Panc1 (cell line): ENCODE measurements at regions not wholly inside any gene's neighbourhood (a gene's known extent, or its start where the extent isn't known, plus 50 kb on each side); places are given as distances from the start of the nearest gene placed in this dataset.

Source experiments
- ATAC-seq: fragments of 200-7000 bp; cut with Tn5 transposase; 2 replicates; pipeline ENCODE4 v1.9.1; 2020; ENCODE audit warnings: mild to moderate bottlenecking, moderate library complexity
- BruUV-seq: library from RNA; stranded (reverse); fragments of 400-500 nt; replicated peaks from 2 replicates; lab custom pipeline; 2021; lab: Mats Ljungman, UMichigan
- CTCF ChIA-PET: fragments of 300-600 bp; sonication (Branson Sonifier 250); formaldehyde crosslinking; loops from one replicate; lab custom pipeline; 2022; ENCODE audit warnings: antibody characterized with exemption; lab: Charles Lee
- POLR2A ChIA-PET: fragments of 300-600 bp; sonication (Branson Sonifier 250); formaldehyde crosslinking; loops from one replicate; lab custom pipeline; 2022; ENCODE audit warnings: antibody characterized with exemption; lab: Charles Lee
- DNase-seq: peaks from one replicate; pipeline ENCODE4 v3.0.0-alpha.2; 2010; ENCODE audit warnings: low read depth, low spot score
- H3K27ac ChIP-seq: 2 replicates; pipeline ENCODE4 v1.5.1; 2011; ENCODE audit warnings: mild to moderate bottlenecking, low read length, inconsistent platforms
- H3K27me3 ChIP-seq: fragments of 200-500 bp; sonication (Bioruptor generic); 2 replicates; pipeline ENCODE4 v1.6.0; 2014; ENCODE audit warnings: low read length, inconsistent platforms; ENCODE audit not compliant: control insufficient read depth, insufficient read depth
- H3K36me3 ChIP-seq: fragments of 200-500 bp; sonication (Bioruptor generic); 2 replicates; pipeline ENCODE4 v1.5.1; 2014; ENCODE audit warnings: inconsistent platforms, mild to moderate bottlenecking, low read length, moderate library complexity; ENCODE audit not compliant: control insufficient read depth, insufficient read depth
- H3K4me1 ChIP-seq: 2 replicates; pipeline ENCODE4 v1.5.1; 2011; ENCODE audit warnings: inconsistent platforms, mild to moderate bottlenecking, low read length, moderate library complexity; ENCODE audit not compliant: control insufficient read depth, insufficient read depth
- H3K4me3 ChIP-seq, 2 experiments: 2 replicates each; pipeline ENCODE4 v1.5.1; 2011 to 2012; ENCODE audit warnings: low read depth in 2 of 2, low read length in 2 of 2, mild to moderate bottlenecking in 2 of 2, inconsistent platforms in 1 of 2, moderate library complexity in 1 of 2
- H3K9me3 ChIP-seq: fragments of 200-500 bp; sonication (Bioruptor generic); 2 replicates; pipeline ENCODE4 v1.5.1; 2014; ENCODE audit warnings: low read depth, mild to moderate bottlenecking, inconsistent platforms, low read length, moderate library complexity; ENCODE audit not compliant: control insufficient read depth, insufficient read depth
- CTCF ChIP-seq: fragments of 450-650 bp; IDR thresholded peaks from 2 replicates; pipeline ENCODE4 v1.5.1; 2017; ENCODE audit warnings: mild to moderate bottlenecking
- POLR2AphosphoS5 ChIP-seq: IDR thresholded peaks from 2 replicates; pipeline ENCODE4 v1.6.1; 2012; ENCODE audit warnings: mild to moderate bottlenecking, low read depth, low read length, moderate library complexity
- REST ChIP-seq, 2 experiments: IDR thresholded peaks; 2 replicates each; pipeline ENCODE4 v1.6.1; 2011 to 2012; ENCODE audit warnings: low read depth in 2 of 2, control low read depth in 1 of 2, low read length in 1 of 2, mild to moderate bottlenecking in 1 of 2, moderate library complexity in 1 of 2; ENCODE audit not compliant: insufficient read depth in 1 of 2
- SIN3A ChIP-seq: IDR thresholded peaks from 2 replicates; pipeline ENCODE4 v1.6.1; 2012; ENCODE audit warnings: low read depth, mild to moderate bottlenecking, low read length, moderate library complexity, borderline replicate concordance; ENCODE audit not compliant: insufficient read depth
- TCF7L2 ChIP-seq: IDR thresholded peaks from 2 replicates; pipeline ENCODE4 v1.6.1; 2011; ENCODE audit warnings: mild to moderate bottlenecking, low read depth, low read length, inconsistent platforms
- in situ Hi-C: cut with HindIII; loops from 2 replicates; pipeline ENCODE4 v1.10.0; 2016; ENCODE audit warnings: low sequenced_read_pairs, low pct_unique_long_range_greater_than_20kb
- intact Hi-C: fragments of 100-400 bp; cut with micrococcal nuclease; formaldehyde crosslinking; loops from one replicate; pipeline ENCODE4 v1.10.0; 2022; ENCODE audit not compliant: unreplicated experiment

GRCh38 chr7:10815546-10815945, 158.1 kb upstream of the PHF14 start:
- Histone ChIP-seq H3K4me3 (no peak overlapping the region), H3K4me1 (no peaks in the 10 kb centered on the region), H3K27me3 (no peaks in the 10 kb centered on the region), H3K9me3 (no peaks in the 10 kb centered on the region), H3K36me3 (no peaks in the 10 kb centered on the region), H3K27ac (no peak overlapping the region)
- ChIA-PET POLR2A (no interaction called here), CTCF (no interaction called here)
- DNase-seq = no peak
- BruUV-seq = no TSS peak
- no peak for ATAC-seq
- in situ Hi-C loops (no loop called here), intact Hi-C loops (no loop called here)
- TF ChIP-seq CTCF (no peak), TCF7L2 (no peak), REST (IDR thresholded peaks at IDR 0.05; ENCODE audit: insufficient read depth in 1 of 2, low read depth in 2 of 2, low read length in 1 of 2) (no peak), POLR2AphosphoS5 (no peak), SIN3A (no peak)

- H3K9me3 ChIP-seq = no peaks in the 10 kb centered on the region
- CTCF ChIA-PET = no interaction called here
- no peak overlapping the region for H3K27ac ChIP-seq
- no peak for ATAC-seq
- H3K36me3 ChIP-seq = no peaks in the 10 kb centered on the region
- intact Hi-C loops (no loop called here), in situ Hi-C loops (no loop called here)
- DNase-seq = no peak
- H3K4me1 ChIP-seq = no peaks in the 10 kb centered on the region
- TF ChIP-seq POLR2AphosphoS5 (no peak), CTCF (no peak), SIN3A (no peak), REST (IDR thresholded peaks at IDR 0.05; ENCODE audit: insufficient read depth in 1 of 2, low read depth in 2 of 2, low read length in 1 of 2) (no peak), TCF7L2 (no peak)
- POLR2A ChIA-PET = no interaction called here
- H3K4me3 ChIP-seq = no peak overlapping the region
- no TSS peak for BruUV-seq
- H3K27me3 ChIP-seq = no peaks in the 10 kb centered on the region
Observed at GRCh38 chr7:10821156-10821555, 152.5 kb upstream of the PHF14 start.
